ENCODE measurements at regions not wholly inside any gene's neighbourhood (a gene's known extent, or its start where the extent isn't known, plus 50 kb on each side); places are given as distances from the start of the nearest gene placed in this dataset.
A peak's percentile ranks its signal among the peaks of the same experiment; 100 is the strongest.

DNA sequence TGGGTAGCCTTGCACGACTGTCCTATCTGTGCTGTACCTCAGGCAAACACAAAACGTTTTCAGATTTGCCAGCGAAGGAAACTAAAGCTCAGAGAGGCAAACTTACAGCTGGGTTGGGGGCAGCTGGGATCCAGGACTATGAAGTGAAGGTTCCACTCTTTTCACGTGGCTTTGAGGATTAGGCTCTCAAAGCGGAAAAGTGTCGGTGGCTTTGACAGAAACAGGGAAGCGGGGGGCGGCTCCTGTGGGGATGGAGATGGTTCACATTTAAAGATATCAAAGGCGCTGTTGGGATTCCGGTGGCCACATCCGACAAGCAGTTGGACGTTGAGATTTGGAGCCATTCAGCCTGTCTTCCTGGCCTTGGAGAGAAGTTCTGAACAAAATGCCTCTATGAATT lies 958.3 kb upstream of the ZNF722 start:
- Mint-ChIP-seq H3K27ac (ENCODE audit: unreplicated experiment) (no peak overlapping the region), H3K36me3 (ENCODE audit: low read depth, unreplicated experiment) (peaks cover 14% of the 10 kb centered on the region), H3K4me3 (ENCODE audit: unreplicated experiment) (peak overlapping the region; percentile 66), H3K9me3 (ENCODE audit: unreplicated experiment) (peaks cover 58% of the 10 kb centered on the region), H3K27me3 (ENCODE audit: unreplicated experiment) (peaks cover 16% of the 10 kb centered on the region), H3K4me1 (ENCODE audit: unreplicated experiment) (no peaks in the 10 kb centered on the region)
- TF ChIP-seq, protein P1, sequence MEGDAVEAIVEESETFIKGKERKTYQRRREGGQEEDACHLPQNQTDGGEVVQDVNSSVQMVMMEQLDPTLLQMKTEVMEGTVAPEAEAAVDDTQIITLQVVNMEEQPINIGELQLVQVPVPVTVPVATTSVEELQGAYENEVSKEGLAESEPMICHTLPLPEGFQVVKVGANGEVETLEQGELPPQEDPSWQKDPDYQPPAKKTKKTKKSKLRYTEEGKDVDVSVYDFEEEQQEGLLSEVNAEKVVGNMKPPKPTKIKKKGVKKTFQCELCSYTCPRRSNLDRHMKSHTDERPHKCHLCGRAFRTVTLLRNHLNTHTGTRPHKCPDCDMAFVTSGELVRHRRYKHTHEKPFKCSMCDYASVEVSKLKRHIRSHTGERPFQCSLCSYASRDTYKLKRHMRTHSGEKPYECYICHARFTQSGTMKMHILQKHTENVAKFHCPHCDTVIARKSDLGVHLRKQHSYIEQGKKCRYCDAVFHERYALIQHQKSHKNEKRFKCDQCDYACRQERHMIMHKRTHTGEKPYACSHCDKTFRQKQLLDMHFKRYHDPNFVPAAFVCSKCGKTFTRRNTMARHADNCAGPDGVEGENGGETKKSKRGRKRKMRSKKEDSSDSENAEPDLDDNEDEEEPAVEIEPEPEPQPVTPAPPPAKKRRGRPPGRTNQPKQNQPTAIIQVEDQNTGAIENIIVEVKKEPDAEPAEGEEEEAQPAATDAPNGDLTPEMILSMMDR (IDR thresholded peaks at IDR 0.05; ENCODE audit: unreplicated experiment), result no peak
- no peak for DNase-seq (ENCODE audit: low spot score)

DNA sequence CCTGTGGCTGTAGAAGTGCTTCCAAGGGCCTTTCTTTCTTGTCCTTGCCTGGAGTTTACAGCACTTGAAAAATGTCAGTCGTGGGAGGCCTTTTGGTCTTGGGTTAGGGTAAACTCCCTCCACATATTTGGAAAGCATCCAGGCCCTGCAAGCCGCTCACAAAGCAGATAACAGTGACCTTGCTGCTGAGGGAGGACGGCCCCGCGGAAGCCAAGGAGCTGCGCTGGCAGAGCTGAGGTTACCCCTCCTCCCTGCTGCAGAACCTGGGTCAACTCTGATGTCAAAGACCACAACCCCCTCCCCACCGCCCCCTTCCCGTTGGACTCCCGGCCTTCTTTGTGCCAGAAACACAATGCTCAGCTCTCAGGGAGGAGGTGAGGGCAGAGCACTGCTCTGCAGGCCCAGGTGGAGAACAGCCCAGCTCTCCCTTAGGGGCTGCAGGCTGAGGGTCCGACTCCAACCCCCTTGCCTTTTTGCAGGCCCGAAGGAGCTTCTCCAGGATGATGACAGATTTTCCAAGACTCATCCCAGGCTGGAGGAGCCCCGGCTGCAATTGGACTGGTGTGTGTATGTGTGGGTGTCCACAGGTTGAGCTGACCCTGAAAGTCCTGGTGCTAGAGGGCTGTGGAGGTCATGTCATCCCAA lies 957.6 kb upstream of the ZNF722 start:
- no peak for DNase-seq (ENCODE audit: low spot score)
- Mint-ChIP-seq H3K9me3 (ENCODE audit: unreplicated experiment) (peaks cover 52% of the 10 kb centered on the region), H3K4me3 (ENCODE audit: unreplicated experiment) (no peak overlapping the region), H3K36me3 (ENCODE audit: low read depth, unreplicated experiment) (peaks cover 10% of the 10 kb centered on the region), H3K27ac (ENCODE audit: unreplicated experiment) (no peak overlapping the region), H3K4me1 (ENCODE audit: unreplicated experiment) (no peaks in the 10 kb centered on the region), H3K27me3 (ENCODE audit: unreplicated experiment) (peaks cover 16% of the 10 kb centered on the region)
- TF ChIP-seq, protein P1 (IDR thresholded peaks at IDR 0.05; ENCODE audit: unreplicated experiment), result no peak

DNA sequence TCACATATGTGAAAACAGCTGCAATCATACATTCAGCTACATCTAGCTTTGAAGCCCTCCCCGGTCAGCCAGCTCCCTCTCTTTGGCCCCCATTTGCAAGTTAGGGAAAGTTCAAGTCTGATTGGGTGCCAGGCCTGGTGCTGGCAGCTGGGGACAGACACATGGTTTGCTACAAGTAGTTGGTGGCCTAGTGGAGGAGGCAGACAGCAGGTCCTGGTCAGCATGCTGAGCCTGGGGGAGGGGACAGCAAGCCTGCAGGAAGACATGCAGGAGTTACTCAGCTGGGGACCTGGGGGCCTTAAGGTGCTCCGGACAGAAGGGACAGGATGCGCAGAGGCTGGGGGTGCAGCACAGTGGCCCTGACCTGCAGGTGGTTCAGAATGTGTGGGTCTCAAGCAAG lies 956.9 kb upstream of the ZNF722 start:
- Mint-ChIP-seq H3K36me3 (ENCODE audit: low read depth, unreplicated experiment) (peaks cover 6% of the 10 kb centered on the region), H3K27me3 (ENCODE audit: unreplicated experiment) (peaks cover 18% of the 10 kb centered on the region), H3K27ac (ENCODE audit: unreplicated experiment) (no peak overlapping the region), H3K4me3 (ENCODE audit: unreplicated experiment) (no peak overlapping the region), H3K9me3 (ENCODE audit: unreplicated experiment) (peaks cover 47% of the 10 kb centered on the region), H3K4me1 (ENCODE audit: unreplicated experiment) (no peaks in the 10 kb centered on the region)
- DNase-seq (ENCODE audit: low spot score), result no peak
- TF ChIP-seq, protein P1 (IDR thresholded peaks at IDR 0.05; ENCODE audit: unreplicated experiment), result no peak

DNA sequence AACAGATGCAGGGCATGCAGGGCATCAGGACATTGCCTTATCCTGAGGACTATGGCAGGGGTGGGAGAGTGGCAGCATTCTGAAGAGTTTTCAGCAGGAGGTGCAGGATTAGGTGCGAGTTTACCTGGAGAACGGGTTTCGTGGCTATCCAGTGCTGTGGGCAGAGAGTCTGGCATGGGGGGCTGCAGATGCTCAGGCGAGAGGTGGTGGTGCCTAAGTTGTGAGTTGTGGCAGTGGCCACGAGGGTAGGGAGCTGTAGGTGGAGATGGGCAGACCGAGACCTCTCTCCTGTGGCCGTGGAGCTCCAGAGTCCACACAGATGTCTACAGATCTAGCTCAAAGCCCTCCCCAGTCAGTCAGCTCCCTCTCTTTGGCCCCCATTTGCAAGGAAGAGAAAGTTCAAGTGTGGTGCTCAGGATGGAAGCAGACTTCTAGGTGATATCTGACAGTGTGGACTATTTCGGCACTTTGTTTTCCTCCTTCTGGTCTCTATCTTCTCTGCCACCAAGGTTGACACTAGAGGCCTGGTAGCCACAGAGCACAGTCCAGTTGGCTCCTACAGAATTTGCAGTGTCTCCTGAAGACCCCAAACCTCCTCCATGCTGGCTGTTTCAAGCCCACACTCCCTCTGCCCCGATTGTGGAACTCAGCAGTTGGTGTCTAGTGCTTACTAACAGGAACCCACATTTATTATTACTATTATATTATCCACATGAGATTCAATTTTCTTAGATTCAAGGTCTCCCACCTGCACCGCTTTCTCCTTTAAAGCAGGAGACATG lies 955.7 kb upstream of the ZNF722 start:
- H3K27ac Mint-ChIP-seq (ENCODE audit: unreplicated experiment), result no peak overlapping the region
- TF ChIP-seq, protein P1 (IDR thresholded peaks at IDR 0.05; ENCODE audit: unreplicated experiment), result no peak
- peaks cover 18% of the 10 kb centered on the region for H3K27me3 Mint-ChIP-seq (ENCODE audit: unreplicated experiment)
- H3K36me3 Mint-ChIP-seq (ENCODE audit: low read depth, unreplicated experiment), result peaks cover 6% of the 10 kb centered on the region
- H3K9me3 Mint-ChIP-seq (ENCODE audit: unreplicated experiment), result peaks cover 44% of the 10 kb centered on the region
- H3K4me1 Mint-ChIP-seq (ENCODE audit: unreplicated experiment), result no peaks in the 10 kb centered on the region
- no peak for DNase-seq (ENCODE audit: low spot score)
- H3K4me3 Mint-ChIP-seq (ENCODE audit: unreplicated experiment), result no peak overlapping the region
